DOHH2 (cell line): ENCODE measurements at regions not wholly inside any gene's neighbourhood (a gene's known extent, or its start where the extent isn't known, plus 50 kb on each side); places are given as distances from the start of the nearest gene placed in this dataset.

Experiments
- H3F3A ChIP-seq: fragments of 200-600 bp; sonication (generic), shearing (Covaris generic); 2 replicates; pipeline ENCODE4 v1.6.0; 2016; ENCODE audit warnings: antibody characterized with exemption, mild to moderate bottlenecking; ENCODE audit not compliant: control insufficient read depth, insufficient read depth
- H3K27ac ChIP-seq: fragments of 200-600 bp; sonication (generic); 2 replicates; pipeline ENCODE4 v1.5.1; 2014; ENCODE audit warnings: low read depth, mild to moderate bottlenecking, low read length, moderate library complexity
- H3K27me3 ChIP-seq: fragments of 200-600 bp; sonication (generic); 2 replicates; pipeline ENCODE4 v1.6.1; 2014; ENCODE audit warnings: mild to moderate bottlenecking, low read length, mixed read lengths; ENCODE audit not compliant: control insufficient read depth
- H3K36me3 ChIP-seq: fragments of 200-600 bp; sonication (generic); 2 replicates; pipeline ENCODE4 v1.6.1; 2014; ENCODE audit warnings: mild to moderate bottlenecking, low read length, moderate library complexity, mixed read lengths; ENCODE audit not compliant: control insufficient read depth
- H3K4me1 ChIP-seq: fragments of 200-600 bp; sonication (generic); 2 replicates; pipeline ENCODE4 v1.6.1; 2014; ENCODE audit warnings: mild to moderate bottlenecking, low read length, mixed read lengths; ENCODE audit not compliant: control insufficient read depth
- H3K4me2 ChIP-seq: fragments of 200-600 bp; sonication (generic); 2 replicates; pipeline ENCODE4 v1.6.0; 2014; ENCODE audit warnings: mild to moderate bottlenecking, low read length, moderate library complexity
- H3K4me3 ChIP-seq: fragments of 200-600 bp; sonication (generic); 2 replicates; pipeline ENCODE4 v1.5.1; 2014; ENCODE audit warnings: mild to moderate bottlenecking, low read length, mixed read lengths
- H3K79me2 ChIP-seq: fragments of 200-600 bp; sonication (generic); 2 replicates; pipeline ENCODE4 v1.6.1; 2014; ENCODE audit warnings: mild to moderate bottlenecking, low read length, mixed read lengths; ENCODE audit not compliant: control insufficient read depth
- H3K9me2 ChIP-seq: fragments of 200-600 bp; sonication (generic); replicated peaks from 2 replicates; pipeline ENCODE4 v1.6.1; 2014; ENCODE audit warnings: mild to moderate bottlenecking, low read length, mixed read lengths; ENCODE audit not compliant: control insufficient read depth
- H3K9me3 ChIP-seq: fragments of 200-600 bp; sonication (generic); 2 replicates; pipeline ENCODE4 v1.6.1; 2014; ENCODE audit warnings: antibody characterized with exemption, low read length, mixed read lengths; ENCODE audit not compliant: control insufficient read depth, insufficient read depth
- H4K20me1 ChIP-seq: fragments of 200-600 bp; sonication (generic); 2 replicates; pipeline ENCODE4 v1.6.0; 2014; ENCODE audit warnings: low read depth, mild to moderate bottlenecking, antibody characterized with exemption, low read length, moderate library complexity; ENCODE audit not compliant: control insufficient read depth, insufficient read depth
- CTCF ChIP-seq: fragments of 200-600 bp; sonication (generic); IDR thresholded peaks from one replicate; pipeline ENCODE4 v1.5.1; 2014; ENCODE audit warnings: antibody characterized with exemption, mild to moderate bottlenecking, low read depth, low read length; ENCODE audit not compliant: poor library complexity, severe bottlenecking
- EZH2phosphoT487 ChIP-seq: fragments of 200-600 bp; sonication (generic); IDR thresholded peaks from 2 replicates; pipeline ENCODE4 v1.6.1; 2017; ENCODE audit warnings: borderline replicate concordance, mild to moderate bottlenecking, antibody characterized with exemption, low read length, moderate library complexity, mixed read lengths

GRCh38 chr1:224543453-224543852, 72.7 kb upstream of the CNIH3 start:
- Histone ChIP-seq H3K36me3 (no peaks in the 10 kb centered on the region), H3K27me3 (peaks cover 9% of the 10 kb centered on the region; the same call in 1 of the 2 replicates), H3K9me2 (no peaks in the 10 kb centered on the region), H3K27ac (no peak overlapping the region), H3K4me1 (no peaks in the 10 kb centered on the region), H3K9me3 (no peaks in the 10 kb centered on the region), H3K4me2 (no peak overlapping the region), H3K79me2 (no peaks in the 10 kb centered on the region), H3F3A (no peaks in the 10 kb centered on the region), H3K4me3 (no peak overlapping the region), H4K20me1 (no peaks in the 10 kb centered on the region)
- TF ChIP-seq EZH2phosphoT487 (no peak), CTCF (no peak)

GRCh38 chr1:224544346-224545110, 71.6 kb upstream of the CNIH3 start:
- Histone ChIP-seq H3K4me3 (no peak overlapping the region), H4K20me1 (no peaks in the 10 kb centered on the region), H3K79me2 (no peaks in the 10 kb centered on the region), H3K27me3 (0 out of 2 replicates have a peak, but pooled peaks cover 6% of the 10 kb centered on the region), H3K9me2 (no peaks in the 10 kb centered on the region), H3K36me3 (no peaks in the 10 kb centered on the region), H3F3A (no peaks in the 10 kb centered on the region), H3K9me3 (no peaks in the 10 kb centered on the region), H3K4me1 (no peaks in the 10 kb centered on the region), H3K27ac (no peak overlapping the region), H3K4me2 (no peak overlapping the region)
- no peak for TF ChIP-seq CTCF
- TF ChIP-seq EZH2phosphoT487, result no peak

- Histone ChIP-seq H3K79me2 (no peaks in the 10 kb centered on the region), H3K4me2 (no peak overlapping the region), H3K27ac (no peak overlapping the region)
Measured at GRCh38 chr1:224545571-224545970, 70.5 kb upstream of the CNIH3 start.

More at GRCh38 chr1:224545571-224545970, 70.5 kb upstream of the CNIH3 start:
- no peaks in the 10 kb centered on the region for H3K4me1 ChIP-seq
- H3K27me3 ChIP-seq, result no peaks in the 10 kb centered on the region
- TF ChIP-seq EZH2phosphoT487 (no peak), CTCF (no peak)
- H3K9me2 ChIP-seq, result no peaks in the 10 kb centered on the region
- no peaks in the 10 kb centered on the region for H3K9me3 ChIP-seq
- H4K20me1 ChIP-seq, result no peaks in the 10 kb centered on the region
- H3K4me3 ChIP-seq, result no peak overlapping the region
- no peaks in the 10 kb centered on the region for H3F3A ChIP-seq
- no peaks in the 10 kb centered on the region for H3K36me3 ChIP-seq
